Activated CD4-positive, alpha-beta T cell treated with anti-CD3 and anti-CD28 coated beads, Interleukin-2, amount 50 U/mL, for 16 hours (primary cell): ENCODE measurements at regions not wholly inside any gene's neighbourhood (a gene's known extent, or its start where the extent isn't known, plus 50 kb on each side); places are given as distances from the start of the nearest gene placed in this dataset.
A peak's percentile ranks its signal among the peaks of the same experiment; 100 is the strongest.
"Not testable (repeated sequence)": the region's sequence is repeated elsewhere in the genome, so short reads cannot be mapped to it uniquely, and the experiment has no call there.

Experiments
- DNase-seq: peaks from one replicate; pipeline ENCODE4 v3.0.0-alpha.2; 2020

DNA sequence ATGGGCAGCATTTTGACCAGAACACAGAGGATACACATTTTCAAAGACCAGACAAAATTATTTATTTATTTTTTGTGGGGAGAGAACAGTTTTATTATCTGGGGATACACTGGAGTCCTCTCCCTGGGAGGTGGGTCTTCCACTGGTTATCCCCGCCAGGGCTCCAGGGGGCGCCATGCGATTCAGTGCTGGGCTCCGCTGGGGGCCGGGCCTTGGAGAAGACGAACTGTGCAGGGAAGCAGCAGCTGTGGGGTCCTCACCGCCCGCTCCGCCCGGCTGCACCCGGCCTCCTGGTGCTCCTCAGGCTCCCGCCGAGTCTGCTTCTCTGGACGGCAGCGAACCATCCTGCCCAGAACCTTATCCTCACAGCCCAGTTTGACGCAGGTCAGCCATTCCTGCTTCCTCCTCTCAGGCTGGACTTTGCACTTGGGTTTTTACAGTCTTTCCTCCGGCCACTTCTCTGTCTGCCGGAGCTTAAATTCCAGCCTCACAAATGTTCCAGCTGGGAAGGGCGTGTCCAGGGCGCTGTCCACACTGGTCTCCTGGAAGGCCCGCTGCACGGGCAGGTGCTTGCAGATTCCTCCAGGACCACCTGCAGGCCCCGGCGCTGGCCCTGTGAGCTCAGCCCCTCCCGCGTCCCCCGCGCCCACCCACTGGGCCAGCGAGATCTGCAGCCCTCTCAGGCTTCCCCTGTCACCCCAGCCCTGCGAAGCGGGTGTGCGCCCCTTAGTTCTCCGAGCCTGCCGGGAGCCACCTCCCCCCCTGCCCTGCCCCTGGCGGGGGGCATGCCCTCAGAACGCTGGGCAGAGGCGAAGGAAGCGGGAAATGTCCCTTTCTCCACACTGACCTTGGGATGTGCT lies 1830.0 kb upstream of the DEFB115 start:
- no peak for DNase-seq

DNA sequence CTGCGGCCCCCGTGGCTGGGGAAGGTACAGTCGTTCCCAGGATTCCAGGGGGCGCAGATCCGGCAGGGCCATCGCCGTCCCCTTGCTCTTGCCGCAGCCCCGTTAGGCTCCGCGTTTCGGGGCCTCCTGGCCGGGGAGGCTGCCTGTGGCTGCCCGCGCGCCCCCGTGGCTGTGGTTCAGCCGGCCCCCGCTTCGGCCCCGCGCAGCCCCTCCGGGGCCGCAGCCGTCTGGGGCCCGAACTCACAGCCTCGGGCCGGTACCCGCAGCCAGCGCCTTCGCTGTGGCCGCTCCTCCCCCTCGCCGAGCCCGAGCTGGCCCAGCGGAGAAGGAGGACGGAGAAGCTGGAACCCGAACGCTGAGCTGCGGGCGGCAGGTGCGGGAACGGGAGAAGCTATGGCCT lies 1826.9 kb upstream of the DEFB115 start:
- no peak for DNase-seq

DNA sequence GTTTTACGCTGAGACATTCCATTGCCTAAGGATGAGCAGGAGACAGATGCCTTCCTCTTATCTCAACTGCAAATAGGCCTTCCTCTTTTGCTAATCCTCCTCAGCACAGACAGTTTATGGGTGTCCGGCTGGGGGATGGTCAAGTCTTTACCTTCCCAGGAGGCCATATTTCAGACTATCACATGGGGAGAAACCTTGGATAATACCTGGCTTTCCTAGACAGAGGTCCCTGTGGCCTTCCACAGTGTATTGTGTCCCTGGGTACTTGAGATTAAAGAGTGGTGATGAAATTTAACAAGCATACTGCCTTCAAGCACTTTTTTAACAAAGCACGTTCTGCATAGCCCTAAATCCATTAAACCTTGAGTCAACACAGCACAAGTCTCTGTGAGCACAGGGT lies 1816.7 kb upstream of the DEFB115 start:
- DNase-seq: not testable (repeated sequence)

DNA sequence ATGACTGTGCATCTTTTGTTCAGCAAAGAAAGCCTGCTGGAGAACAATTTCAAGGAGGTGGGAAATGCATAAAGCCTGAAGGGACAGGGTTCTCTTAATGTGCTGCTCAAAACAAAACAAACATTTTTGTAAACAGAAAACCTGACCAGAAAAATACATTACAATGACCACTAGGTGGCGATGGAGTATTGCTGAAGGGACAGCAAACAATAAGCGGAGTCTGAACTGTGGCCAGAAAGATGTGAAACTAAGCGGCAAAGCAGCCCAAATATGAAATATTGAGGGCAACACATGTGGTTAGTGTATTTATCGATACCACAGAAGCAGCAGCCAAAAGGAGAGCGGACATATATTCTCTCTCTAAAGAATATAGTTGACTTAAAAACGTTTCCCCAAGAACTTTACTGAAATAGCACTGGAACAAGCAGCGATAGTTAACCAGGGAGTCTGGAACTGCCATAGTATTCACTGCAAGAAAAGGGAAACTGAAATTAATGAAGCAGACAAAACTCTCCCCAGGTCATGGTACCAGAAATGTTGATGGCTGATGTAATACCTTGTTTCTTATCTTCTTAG lies 1814.2 kb upstream of the DEFB115 start:
- DNase-seq: peak; percentile 33

DNA sequence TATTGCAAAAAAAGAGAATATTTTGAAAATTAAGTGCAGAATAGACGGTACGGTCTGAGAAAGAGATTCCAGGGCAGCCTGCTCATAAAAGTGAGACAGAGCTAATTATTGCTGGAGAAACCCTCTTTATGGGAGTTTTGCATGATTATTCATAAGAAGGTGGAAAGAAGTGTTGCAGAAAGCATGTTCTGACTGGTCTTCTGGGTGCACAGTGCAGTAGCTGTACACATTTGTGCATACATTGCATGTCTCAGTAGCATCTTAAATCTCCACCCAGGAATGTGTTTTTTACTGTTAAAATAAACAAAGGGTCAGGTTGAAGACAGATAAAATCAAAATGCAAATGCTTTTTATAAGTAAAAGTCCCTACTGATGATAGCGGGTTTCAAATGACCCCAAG lies 1813.6 kb upstream of the DEFB115 start:
- DNase-seq: peak; percentile 49

DNA sequence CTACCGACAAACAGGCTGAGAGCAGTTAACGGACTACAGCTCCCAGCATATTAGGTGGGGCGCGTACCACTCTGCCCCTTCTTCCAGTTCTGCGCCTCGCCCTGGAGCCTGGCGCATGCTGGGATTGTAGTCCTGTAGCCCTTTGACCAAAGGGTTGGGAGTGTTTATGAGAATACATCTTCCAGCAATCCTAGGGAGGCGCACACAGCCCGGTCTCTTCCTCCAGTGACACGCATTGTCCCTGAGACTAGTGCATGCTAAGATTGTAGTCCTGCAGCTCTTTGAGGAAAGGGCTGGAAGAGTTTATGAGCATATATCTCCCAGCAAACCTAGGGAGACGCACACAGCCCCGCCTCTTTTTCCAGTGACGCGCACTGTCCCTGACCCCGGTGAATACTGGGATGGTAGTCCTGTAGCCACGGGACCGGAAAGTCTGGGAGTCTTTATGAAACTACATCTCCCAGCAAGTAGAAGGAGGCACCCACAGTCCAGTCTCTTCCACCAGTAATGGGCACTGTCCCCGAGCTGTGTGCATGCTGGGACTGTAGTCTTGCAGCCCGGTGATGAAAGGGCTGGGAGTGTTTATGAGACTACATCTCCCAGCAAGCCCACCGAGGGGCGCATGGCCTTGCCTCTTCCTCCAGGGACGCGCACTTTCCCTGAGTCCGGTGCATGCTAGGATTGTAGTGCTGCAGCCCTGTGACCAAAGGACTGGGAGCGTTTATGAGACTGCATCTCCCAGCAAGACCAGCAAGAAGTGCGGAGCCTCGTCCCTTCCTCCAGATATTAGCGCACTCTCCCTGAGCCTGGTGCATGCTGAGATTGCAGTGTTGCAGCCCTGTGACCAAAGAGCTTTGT lies 1812.2 kb upstream of the DEFB115 start:
- DNase-seq: peak; percentile 44

DNA sequence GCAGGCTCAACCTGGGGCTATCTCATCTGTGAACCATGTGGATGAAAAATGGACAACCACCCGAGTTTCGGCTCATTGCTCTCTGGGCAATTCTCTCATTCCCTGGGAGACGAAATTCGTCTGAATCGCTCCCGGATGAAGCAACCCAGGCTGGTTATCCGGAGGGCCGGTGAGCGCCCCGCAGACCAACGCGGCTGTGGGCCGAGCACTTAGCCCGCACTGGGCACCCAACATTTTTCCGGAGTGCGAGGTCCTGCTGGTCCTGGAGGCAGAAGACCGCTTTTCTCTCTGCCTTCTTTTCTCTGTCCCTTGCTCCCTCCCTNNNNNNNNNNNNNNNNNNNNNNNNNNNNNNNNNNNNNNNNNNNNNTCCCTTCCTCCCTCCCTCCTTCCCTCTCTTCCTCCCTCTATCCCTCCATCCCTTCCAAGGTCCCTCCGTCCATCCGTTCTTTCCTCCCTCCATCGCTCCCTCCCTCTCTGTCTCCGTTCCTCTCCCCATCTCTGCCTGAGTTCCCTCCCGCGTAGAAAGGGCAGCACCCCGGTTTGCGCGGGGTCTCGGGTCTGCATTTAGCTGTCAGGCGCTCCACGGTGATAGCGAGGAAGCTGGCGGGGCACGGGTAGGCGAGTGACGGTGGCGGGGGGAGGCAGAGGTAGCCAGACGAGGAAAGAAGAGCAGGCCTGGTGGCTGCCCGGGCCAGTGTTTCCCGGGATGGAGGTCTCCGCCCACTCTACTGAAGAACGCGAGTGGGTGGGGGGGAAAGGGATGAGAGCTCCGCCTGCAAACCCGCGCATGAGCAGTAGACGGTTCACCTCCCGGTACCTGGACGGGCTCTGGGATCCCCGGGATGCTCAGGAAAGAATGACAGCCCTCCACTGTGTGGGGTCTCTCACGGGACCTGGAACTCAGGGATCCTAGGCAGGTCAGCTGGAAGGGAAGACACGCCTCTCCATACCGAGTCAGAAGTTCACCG lies 1809.7 kb upstream of the DEFB115 start:
- not testable (repeated sequence) for DNase-seq

DNA sequence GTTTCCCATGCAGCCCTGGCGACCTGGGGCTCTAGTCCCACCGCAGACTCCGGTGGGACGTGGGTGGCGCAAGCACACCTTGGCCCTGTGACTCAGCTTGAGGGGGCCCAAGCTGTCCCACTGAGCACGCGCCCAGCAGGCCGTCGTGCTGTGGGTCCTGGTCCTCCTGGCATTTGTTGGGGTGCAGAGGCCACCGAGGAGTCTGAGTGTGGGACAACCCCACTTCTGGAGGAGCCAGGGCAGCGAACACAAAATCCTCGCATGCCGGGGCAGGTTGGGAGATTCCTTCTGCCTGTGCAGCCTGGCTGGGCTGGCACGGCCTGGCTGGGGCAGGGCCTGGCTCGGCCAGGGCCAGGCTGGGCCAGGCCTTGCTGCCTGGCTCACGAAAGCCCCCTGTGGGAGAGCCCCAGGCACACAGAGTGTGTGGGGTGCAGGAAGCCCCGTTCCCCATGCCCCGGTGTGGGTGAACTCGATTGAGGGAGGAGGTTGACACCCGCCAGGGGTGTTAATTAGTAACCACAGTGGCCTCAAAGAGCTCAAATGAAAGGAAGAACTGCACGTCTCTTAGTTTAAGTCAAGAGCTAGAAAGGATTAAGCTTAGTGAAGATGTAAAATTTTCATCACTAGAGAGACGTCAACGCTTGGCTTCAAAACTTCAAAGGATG lies 1808.5 kb upstream of the DEFB115 start:
- DNase-seq: no peak

DNA sequence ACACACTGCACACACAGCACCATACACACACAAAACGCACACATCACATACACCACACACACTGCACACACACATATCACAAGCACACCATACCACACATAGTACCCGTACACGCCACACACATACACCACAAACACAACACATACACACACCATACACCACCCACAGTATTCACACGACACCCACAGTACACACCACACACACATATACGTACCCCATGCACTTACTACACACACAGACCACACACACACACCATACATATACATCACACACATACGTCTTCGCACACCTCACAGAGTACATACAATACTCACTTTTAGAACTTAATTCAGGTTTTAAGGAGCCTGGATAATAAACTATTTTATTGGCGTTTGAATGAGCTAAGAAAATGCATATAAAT lies 1805.3 kb upstream of the DEFB115 start:
- no peak for DNase-seq

DNA sequence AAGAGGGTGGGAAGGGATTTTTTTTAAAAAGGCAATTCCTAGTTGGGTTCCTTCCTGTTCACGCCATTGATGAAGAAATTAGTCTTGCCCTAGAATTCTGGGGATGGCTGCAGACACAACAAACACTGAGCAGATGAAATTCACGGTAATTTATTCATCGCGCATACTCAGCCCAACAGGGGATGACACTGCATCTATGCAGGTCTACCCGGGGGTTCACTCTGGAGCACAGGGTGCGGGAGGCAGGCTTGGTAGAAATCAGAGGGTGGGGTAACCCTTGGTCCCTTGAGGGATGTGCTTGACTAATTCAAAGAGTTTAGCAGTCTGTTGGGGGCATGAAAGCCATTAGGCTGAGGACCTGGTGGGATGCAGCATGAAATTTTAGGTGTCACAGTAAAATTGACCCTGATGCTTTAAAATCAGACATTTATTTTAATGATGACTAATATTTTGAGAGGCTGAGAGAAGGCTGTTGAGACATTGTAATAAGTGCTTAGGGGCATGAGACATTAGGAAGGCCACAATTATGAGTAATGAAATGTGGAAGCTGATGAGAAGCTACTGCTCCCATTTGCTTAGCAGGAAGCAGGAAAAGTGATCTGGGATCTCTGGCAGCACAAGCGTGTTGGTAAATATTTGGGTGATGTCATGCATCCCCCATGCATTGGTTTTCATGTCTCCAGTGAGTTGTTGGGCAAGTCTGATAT lies 1800.3 kb upstream of the DEFB115 start:
- not testable (repeated sequence) for DNase-seq

DNA sequence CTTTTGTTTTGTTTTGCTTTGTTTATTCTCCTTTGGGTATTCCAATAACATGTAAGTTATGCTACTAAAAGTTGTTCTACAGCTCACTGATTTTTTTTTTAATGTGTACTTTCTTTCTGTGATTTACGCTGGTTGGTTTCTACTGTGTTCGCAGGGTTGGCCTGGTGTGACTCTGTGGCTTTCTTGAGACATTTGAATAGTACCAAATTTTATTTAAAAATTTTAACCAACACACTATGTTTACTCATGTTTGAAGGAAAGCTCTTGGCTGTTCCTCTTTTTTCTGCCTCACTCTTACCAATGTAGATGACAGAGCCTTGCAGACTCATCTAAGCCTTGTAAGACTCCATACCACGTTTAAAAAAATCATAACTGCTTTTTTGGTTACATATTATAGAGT lies 1784.9 kb upstream of the DEFB115 start:
- DNase-seq: no peak

DNA sequence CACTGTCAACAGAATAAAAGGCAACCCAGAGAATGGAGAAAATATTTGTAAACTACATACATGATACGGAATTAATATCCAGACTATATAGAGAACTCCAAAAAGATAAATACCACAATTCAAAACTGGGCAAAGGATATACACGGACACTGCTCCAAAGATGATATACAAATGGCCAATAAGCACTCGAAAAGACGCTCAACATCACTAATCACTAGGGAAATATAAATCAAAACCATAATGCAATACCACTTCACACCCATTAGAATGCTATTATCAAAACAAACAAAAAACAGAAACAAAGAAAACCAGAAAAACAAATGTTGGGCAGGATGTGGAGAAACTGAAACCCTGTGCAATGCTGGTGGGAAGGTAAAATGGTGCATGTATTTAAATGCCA lies 1764.6 kb upstream of the DEFB115 start:
- DNase-seq: not testable (repeated sequence)

DNA sequence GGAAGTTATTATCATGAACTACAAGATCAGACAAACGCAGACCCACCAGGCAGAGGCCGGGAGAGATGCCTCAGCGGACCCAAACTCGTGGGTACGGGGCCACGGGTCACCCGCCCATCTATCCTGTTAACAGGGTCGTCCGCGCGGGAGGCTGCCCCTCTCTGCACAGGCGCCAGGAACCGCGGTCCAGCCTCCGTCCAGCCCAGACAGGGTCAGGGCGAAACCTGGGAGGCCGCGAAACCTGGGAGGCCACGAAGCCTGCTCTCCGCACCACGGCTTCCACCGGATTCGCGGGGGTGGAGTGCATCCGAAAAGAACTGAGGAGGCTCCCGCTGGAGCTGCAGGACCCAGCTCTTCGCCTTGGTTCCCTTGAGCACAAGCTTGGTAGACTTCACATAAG lies 1760.7 kb upstream of the DEFB115 start:
- DNase-seq: not testable (repeated sequence)

DNA sequence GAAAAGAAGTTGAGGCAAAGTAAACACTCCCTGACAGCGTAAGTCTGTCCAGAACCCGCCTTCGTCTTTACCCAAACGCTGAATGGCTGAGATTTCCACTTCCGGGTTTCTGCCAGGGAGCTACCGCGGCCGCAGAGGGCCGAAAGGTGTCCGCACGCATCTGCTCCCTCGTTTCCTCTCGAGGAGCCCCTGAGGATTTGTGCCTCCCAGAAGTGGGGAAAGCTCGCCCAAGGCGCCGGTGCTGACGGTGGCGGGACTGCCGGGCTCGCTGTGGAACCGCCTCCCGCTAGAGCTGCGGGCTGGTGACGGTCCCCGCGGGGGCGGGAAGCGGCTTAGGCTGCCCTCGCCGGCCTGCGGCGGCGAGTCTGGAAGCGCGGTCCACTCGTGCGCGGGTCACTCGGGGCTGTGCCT lies 1760.2 kb upstream of the DEFB115 start:
- DNase-seq: no peak

DNA sequence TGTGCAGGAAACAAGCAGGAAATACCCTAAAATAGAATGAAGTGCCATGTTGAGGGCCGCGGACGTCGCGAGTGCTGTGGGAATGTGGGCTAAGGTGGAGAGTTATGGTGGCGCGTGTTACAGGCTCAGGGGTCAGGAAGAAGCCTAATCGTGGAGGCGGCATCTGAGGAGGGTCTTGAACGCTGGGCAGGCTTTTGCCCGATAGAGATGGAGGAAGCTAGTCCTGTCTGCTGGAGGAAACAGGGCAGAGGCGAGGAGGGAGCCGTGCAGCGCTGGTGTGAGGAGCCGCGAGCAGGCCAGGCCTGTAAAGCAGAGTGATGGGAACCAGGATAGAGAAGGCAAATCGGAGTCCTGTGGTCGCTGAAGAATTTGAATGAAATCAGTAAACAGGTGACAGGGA lies 1759.8 kb upstream of the DEFB115 start:
- DNase-seq: not testable (repeated sequence)

DNA sequence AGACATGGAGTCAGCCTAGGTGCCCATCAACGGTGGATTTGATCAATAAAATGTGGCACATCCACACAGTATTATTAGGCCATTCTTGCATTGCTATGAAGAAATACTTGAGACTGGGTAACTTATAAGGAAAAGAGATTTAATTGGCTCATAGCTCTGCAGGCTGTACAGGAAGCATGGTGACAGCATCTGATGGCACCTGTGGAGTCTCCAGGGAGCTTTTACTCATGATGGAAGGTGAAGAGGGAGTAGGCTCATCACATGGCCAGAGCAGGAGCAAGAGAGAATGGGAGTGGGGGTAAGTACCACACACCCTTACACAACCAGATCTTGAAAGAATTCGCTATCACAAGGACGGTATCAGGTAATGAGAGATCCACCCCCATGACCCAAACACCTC lies 1756.7 kb upstream of the DEFB115 start:
- DNase-seq: not testable (repeated sequence)

DNA sequence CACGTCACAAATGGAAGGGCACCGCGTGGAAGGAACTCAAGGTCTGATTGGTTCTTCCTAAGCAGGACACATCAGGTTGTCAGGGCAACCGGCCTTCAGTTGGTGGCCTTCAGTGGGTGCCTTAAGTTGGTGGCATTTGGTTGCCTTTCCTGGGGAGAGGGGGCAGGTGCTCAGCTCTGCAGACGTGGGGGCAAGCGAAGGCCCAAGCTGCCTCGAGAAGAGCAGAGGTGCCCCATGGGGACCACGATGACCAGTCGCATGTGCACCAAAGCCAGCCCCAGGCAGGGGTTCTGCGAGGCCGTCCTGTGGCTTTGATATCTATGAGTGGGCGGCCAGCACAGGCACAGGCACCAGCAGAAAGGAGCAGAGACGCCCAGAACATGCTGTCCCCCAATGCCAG lies 1742.8 kb upstream of the DEFB115 start:
- DNase-seq: not testable (repeated sequence)

DNA sequence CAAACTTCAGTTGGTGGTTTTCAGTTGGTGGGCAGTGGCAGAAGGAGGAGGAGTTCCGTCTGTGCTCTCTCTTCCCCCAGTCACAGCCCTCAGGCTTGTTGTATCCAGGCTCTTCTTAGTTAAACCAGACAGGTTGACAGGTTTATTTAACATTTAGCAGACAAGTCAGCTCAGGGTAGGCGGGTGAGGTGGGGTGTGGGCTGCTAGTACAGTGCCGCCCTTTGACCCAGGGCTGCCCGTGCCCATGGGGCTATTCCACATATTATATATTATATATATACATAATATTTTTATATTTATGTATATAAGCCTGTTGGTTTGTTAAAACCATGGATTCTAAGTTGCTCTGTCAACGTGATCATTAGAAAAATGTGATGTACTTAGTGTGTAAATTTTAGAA lies 1740.6 kb upstream of the DEFB115 start:
- not testable (repeated sequence) for DNase-seq

DNA sequence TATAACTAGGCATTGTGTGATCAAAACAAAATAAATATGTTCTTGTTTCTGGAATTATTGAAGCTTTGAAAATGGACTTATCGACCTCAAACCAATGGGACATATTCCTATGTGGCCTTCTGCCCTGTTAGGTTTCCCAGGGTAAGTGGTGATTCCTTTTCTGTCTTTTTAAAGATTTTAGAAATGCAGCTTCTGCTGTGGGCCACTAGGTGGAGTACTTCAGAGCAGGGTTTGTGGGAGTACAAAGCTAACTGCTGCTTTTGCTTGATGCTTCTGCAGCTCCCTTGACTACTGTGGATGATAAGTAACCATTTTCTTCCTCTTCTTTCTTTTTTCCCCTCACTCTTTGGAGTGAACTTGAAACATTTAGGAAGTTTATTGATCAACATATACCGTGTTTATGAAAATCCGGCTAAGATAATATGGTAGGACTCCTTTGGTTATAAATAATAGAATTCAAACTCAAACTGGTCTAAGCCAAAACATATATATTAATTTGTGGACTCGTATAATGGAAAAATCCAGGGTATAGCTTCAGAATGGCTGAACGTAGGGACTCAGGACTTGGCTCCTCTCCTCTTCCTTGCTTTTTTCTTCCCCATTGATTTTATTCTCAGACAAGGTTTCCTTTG lies 1737.7 kb upstream of the DEFB115 start:
- DNase-seq: not testable (repeated sequence)

DNA sequence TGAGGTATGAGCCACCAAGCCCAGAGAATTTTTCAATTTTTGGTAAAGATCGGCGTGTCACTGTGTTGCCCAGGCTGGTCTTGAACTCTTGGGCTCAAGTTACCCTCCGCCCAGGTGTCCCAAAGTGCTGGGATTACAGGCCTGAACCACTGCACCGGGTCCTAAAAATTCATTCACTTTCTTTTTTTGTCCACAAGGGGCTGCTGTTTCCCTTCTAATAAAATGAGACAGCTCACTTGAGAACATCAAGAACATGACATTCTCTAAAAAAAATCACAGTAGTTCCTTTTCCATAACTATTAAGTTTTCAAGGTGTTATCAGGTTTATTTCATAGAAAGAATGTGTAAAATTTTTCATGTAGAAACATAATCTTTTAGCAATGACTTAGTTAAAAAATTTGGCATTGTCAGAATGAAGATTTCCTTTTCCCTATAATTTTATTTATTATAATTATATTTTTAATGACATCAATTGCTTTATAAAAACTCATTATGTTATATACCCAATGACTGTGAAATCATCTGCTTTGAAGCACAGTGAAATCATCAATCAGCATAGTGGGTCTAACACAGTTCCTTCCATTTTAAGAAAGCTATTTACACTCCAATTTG lies 1723.8 kb upstream of the DEFB115 start:
- peak; percentile 12 for DNase-seq
